ENCODE measurements at regions not wholly inside any gene's neighbourhood (a gene's known extent, or its start where the extent isn't known, plus 50 kb on each side); places are given as distances from the start of the nearest gene placed in this dataset. TPM values are rescaled to one million over a fixed set of nuclear protein-coding genes. Genes with fewer than 3 reads are reported as not detected.

DNA sequence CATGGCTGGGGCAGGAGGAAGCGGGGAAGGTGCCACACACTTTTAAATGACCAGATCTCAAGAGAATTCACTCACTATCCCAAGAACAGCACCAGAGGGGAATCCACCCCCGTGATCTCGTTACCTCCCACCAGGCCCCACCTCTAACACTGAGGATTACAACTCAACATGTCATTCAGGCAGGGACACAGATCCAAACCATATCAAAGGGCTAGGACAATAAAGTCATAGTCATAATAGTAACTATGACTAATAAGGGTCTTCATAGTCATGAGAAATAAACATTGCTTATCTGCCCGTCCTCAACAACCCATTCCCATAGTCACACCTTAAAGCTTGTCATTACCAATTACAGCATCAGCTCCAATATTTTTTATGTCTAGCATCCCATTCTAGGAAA lies 65.3 kb upstream of the SMC2 start:
- no peak overlapping the region for H3K9ac ChIP-seq (replicated peaks in 1 of 4; ENCODE audit: extremely low read depth in 1 of 4, low read depth in 3 of 4, low read length in 3 of 4)
- H4K8ac ChIP-seq (ENCODE audit: extremely low read depth, insufficient read depth, low read length), result no peak overlapping the region
- H3K4me3 ChIP-seq (ENCODE audit: extremely low read depth in 1 of 4, insufficient read depth in 2 of 4, low read depth in 3 of 4, low read length in 4 of 4), result no peak overlapping the region
- FAIRE-seq, result no peak
- no peaks in the 10 kb centered on the region for H3K79me1 ChIP-seq (ENCODE audit: low read depth, low read length)
- H2AK5ac ChIP-seq (ENCODE audit: low read depth, low read length), result no peak overlapping the region
- H3K23me2 ChIP-seq (ENCODE audit: low read depth, low read length), result no peaks in the 10 kb centered on the region; the same call in 1 of the 2 replicates
- ChIA-PET CTCF (ENCODE audit: partially characterized antibody) (no interaction called here), POLR2A (ENCODE audit: partially characterized antibody) (no interaction called here)
- no peaks in the 10 kb centered on the region for H3K9me3 ChIP-seq (ENCODE audit: insufficient read depth in 2 of 2, low read depth in 1 of 2, low read length in 1 of 2)
- H2BK20ac ChIP-seq (ENCODE audit: low read length), result no peak overlapping the region
- no peak overlapping the region for H3K4ac ChIP-seq (replicated peaks; ENCODE audit: insufficient read length, low read depth, low read length)
- DNase-seq (ENCODE audit: low read depth in 1 of 2, low spot score in 2 of 2), result no peak
- no peak overlapping the region for H3K4me2 ChIP-seq (ENCODE audit: insufficient read depth in 1 of 2, low read depth in 2 of 2, low read length in 2 of 2)
- H2BK12ac ChIP-seq (ENCODE audit: low read depth, low read length), result no peak overlapping the region
- TF ChIP-seq POLR2A (IDR thresholded peaks at IDR 0.05; ENCODE audit: control extremely low read depth in 1 of 2, low read depth in 2 of 2, low read length in 2 of 2), result no peak
- no peak overlapping the region for H3K23ac ChIP-seq (ENCODE audit: insufficient read length)
- H4K5ac ChIP-seq (ENCODE audit: insufficient read length, low read depth, low read length), result no peak overlapping the region
- 94% methylated on average over 4 of the region's 4 CpGs; no CpG with 5 or more reads in 1 of the 2 experiments for WGBS, 2 experiments (ENCODE audit: extremely low coverage in 1 of 2, insufficient coverage in 1 of 2, insufficient read length in 1 of 2, insufficient replicate concordance in 2 of 2, low coverage in 1 of 2, low lambda C conversion rate in 2 of 2, missing lambda C conversion rate in 1 of 2)
- no peaks in the 10 kb centered on the region for H3K36me3 ChIP-seq (ENCODE audit: control insufficient read depth in 2 of 4, insufficient read depth in 4 of 4, low read length in 3 of 4)
- no peak overlapping the region for H3K27ac ChIP-seq (ENCODE audit: low read depth, low read length)
- no peaks in the 10 kb centered on the region for H4K20me1 ChIP-seq (replicated peaks in 1 of 2; ENCODE audit: control insufficient read depth in 1 of 2, insufficient read depth in 2 of 2, low read length in 2 of 2)
- H3K14ac ChIP-seq (ENCODE audit: insufficient read length), result no peak overlapping the region
- H2AFZ ChIP-seq (ENCODE audit: low read length), result no peak overlapping the region
- no peak overlapping the region for H2BK5ac ChIP-seq (ENCODE audit: low read depth, low read length)
- H4K91ac ChIP-seq (replicated peaks; ENCODE audit: insufficient read length, low read length), result no peak overlapping the region
- H2BK15ac ChIP-seq (ENCODE audit: low read length), result no peak overlapping the region
- no peaks in the 10 kb centered on the region for H3K4me1 ChIP-seq (replicated peaks in 1 of 4; ENCODE audit: control insufficient read depth in 3 of 4, insufficient read depth in 4 of 4, low read length in 3 of 4)
- H3K56ac ChIP-seq (replicated peaks; ENCODE audit: insufficient read length, low read depth, low read length), result no peak overlapping the region
- H3K79me2 ChIP-seq (ENCODE audit: control insufficient read depth in 1 of 2, insufficient read depth in 2 of 2, low read length in 2 of 2), result no peaks in the 10 kb centered on the region
- H2BK120ac ChIP-seq (replicated peaks; ENCODE audit: low read depth, low read length), result no peak overlapping the region
- H3K18ac ChIP-seq (ENCODE audit: extremely low read depth, low read length), result no peak overlapping the region
- H3K27me3 ChIP-seq (replicated peaks in 1 of 4; ENCODE audit: control insufficient read depth in 3 of 4, extremely low read depth in 1 of 4, insufficient read depth in 3 of 4, low read length in 3 of 4), result no peaks in the 10 kb centered on the region

Small RNAs in the stretch of these regions (small RNA-seq; reads per million reads assigned to genes)
- not detected for gene RNA5SP291 (ENCODE audit: insufficient read depth)
